Lung microvascular endothelial cell (primary cell): ENCODE measurements at regions not wholly inside any gene's neighbourhood (a gene's known extent, or its start where the extent isn't known, plus 50 kb on each side); places are given as distances from the start of the nearest gene placed in this dataset.

Experiments
- DNase-seq, 2 donors: peaks; one replicate each; pipeline versions ENCODE4 v3.0.0 to v3.0.0-alpha.2; 2010; ENCODE audit warnings: low read depth in 2 of 2

DNA sequence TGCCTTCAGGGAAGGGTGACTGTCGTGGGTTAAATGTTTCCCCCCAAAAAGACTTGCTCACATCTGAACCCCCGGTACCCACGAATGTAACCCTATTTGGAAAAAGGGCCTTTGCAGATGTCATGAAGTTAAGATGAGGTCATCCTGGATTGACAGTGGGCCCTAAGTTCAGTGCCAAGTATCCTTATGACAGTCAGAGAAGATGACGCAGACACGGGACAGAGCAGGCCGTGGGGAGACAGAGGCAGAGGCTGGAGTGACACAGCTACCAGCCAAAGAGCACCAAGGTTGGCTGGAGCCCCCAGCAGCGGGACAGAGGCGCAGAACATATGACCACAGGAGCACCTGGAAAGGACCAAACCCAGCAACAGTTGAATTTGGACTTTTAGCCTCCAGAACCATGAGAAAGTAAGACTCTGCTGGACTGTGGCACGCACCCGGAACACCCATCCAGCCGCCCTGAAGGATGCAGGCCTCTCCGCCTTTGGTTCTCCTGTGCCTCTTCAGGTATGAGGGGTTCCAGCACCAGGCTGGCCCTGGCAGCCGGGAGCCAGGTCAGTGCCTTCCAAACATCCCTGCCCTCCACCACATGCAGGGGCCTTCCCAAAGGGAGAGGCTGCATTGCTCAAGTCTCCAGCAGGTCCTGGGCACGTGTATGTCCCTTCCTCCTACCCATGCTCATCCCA, 104.0 kb downstream of the FOXL1 start:
- DNase-seq, result peak in 1 of 2 donors; percentile 17

DNA sequence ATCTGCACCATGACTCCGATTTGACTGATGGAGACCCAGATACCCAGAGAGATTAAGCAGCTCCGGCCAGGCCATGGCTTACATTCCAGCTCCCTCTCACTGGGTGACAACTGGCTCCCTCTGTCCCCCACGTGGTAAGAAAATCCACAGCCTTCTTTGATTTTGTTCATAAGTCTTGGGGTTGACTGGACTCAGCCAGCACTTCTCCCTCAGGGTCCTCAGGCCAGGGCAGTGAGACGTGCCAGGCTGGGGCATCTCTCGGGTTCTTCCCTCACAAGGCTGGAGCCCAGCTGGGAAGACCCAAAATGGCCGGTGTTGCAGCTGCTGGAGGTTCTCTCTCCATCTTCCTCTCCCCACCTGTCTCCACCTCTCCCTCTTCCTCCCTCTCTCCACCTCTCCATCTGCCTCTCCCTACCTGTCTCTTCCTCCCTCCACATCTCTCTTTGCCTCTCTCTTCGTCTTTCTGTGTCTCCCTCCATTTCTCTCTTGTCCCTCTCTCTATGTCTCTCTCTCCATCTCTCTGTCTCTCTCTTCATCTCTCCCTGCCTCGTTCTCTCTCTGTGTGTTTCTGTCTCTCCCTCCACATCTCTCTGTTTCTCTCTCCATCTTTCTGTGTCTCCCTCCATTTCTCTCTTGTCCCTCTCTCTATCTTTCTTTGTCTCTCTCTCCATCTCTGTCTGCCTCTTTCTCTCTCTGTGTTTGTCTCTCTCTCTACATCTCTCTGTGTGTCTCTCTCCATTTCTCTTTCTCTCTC, 105.3 kb downstream of the FOXL1 start:
- no peak for DNase-seq

DNA sequence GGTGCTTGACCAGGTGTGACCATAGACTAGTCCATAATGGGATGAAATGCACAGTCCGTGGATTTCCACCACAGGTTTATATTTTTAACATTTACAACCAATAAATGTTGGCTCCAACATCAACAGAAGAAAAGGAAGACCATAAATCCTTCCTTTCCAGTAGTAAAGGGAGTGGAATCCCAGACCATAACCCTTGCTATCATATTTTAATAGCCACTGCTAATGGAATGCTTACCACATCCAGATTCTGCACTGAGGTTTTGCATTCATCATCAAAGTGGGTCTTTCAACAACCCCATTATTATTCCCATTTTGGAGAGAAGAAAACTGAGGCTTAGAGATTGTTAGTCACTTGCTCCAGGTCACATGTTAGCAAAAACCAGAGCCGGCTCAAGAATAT, 106.7 kb downstream of the FOXL1 start:
- peak in 1 of 2 donors; percentile 39 for DNase-seq

DNA sequence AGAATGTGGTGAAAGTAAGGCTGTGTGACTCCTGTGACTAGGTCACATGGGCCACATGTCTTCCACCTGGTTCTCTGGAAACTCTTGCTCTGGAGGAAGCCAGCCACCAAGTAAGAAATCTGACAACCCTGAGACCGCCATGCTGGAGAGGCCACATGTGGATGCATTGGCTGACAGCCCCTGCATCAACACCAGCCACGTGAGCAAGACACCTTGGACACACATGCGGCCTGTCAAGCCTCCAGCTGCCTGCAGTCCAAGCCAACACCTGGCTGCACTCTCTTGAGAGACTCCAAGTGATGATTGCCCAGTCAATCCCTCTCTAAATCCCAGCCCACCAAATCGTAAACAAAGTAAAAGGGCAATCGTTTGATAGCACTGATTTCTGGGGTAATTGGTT, 112.6 kb downstream of the FOXL1 start:
- no peak for DNase-seq

DNA sequence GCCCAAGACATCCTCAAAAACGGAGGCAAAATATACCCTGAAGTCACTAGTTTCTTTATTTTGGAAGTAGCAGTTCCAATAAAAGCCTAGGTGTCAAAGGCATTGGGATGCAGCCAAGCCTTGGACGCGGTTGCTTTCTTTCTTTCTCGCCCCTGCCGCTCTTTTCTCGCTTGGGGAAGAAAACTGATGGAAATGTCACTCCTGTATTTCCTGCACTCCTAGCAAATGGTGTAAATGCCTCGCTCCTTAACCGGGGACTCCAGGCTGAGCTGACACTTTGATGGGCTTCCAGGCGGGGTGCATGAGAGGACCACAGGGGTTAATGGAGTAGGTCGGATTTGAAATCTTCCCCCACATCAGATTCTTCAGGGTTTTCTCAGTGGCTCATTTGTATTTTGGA, 114.1 kb downstream of the FOXL1 start:
- DNase-seq, result no peak

DNA sequence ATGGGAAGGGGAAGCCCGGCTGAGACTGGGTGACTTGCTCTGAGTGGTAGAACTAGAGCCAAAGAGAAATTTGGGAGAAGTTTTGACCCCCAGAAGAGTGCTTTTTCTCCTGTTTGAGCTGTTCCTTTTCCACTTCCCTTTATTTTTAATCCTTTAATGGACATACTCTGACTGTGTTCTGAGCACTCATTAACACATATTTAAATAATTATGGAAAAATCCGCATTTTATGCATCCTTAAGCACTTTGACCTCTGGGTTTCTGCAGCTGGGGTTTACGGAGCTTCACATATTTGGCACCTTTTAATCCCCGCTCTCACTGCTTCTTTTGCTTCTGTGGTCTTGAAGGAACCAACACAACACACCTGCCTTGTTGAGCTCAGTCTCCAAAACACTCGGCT, 114.7 kb downstream of the FOXL1 start:
- no peak for DNase-seq

DNA sequence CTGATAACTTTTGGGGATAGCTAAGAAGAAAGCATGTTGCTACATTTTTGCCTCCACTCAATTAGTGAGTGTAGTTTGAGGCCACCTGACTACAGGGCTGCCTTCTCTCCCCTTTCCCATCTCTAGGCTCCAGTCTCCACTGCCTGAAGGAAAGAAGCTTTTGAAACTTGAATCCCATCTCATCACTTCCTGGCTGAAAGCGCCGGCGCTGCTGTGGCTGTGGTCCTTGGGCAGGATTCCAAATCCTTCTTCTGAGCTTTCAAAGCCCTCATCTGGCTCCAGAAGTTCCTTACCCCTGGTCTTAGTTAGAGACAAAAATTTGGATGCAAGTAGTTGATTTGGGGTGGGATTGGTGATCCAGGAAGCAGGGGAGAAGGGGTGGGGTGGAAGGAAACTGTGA, 119.4 kb downstream of the FOXL1 start:
- DNase-seq, result peak in 1 of 2 donors; percentile 40

DNA sequence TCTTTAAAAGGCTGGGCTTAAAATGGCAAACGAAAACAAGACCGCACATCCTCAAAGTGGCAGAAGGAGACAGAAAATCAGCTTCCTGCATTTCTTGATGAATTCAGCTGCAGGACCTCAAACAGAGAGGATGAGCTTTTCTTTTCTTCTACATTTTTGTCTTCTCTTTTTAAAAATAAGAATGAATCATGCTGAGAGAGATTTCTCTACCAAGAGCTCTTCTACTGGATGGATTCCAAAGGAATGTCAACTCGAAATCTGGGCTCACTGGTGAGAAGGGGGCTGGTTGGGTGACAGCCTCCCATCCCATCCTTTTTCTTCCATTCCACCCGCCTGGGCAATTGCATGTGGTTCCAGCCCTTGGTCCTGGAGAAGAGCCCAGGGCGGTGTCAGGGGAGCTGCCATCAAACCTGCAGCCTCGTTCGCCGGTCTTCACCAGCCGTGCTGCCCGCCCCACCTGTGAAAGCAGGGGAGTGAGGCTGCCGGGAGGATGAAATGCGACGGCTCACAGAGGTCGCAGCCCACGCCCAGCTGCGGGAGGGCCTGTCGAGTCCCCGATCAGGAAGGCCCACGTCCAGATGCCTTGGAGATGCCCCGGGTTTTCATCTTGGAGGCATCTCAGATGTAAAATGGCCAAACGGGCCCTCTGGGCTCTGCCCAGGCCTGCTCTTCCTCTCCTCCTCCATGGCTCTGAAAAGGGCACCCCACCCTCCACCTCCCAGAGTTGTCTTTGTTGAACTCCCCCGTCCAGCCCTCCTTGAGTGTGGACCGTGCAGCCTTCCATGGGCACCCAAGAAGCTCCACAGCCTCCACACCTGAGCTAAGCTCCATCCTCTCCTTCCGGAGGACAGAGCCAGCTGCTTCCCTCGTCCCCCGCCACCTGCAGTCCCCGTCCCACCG, 121.9 kb downstream of the FOXL1 start:
- no peak for DNase-seq

DNA sequence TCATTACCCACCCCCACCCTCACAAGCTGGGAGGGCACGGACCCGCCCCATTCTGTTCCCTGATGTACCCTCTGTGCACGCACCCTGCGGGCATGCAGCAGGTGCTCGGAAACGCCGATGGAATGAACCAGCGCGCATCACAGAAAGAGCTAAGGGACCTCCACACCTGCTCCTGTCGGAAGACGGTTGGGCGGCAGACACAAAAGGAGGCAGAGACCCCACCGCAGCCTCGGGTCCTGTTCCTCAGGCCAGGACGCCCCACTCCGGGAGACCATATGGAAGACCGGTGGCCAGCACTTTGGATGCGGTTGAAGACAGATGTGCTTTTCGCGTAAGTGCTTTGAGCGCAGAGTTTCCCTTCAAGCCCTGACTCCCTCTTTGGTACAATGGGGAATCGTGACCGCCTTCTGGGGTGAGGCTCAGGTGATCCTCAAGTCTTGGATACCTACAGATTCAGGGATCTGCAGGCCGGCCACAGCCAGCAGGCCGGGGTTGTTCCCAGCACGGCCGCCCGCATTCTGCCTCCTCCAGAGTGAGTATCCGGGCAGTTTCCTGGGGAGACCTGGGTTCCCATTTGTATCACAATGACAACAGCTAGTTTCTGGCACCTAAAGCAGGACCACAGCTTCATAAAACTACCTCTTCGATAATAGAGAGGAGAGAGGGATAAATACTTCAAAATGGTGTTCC, 123.1 kb downstream of the FOXL1 start:
- DNase-seq, result no peak

DNA sequence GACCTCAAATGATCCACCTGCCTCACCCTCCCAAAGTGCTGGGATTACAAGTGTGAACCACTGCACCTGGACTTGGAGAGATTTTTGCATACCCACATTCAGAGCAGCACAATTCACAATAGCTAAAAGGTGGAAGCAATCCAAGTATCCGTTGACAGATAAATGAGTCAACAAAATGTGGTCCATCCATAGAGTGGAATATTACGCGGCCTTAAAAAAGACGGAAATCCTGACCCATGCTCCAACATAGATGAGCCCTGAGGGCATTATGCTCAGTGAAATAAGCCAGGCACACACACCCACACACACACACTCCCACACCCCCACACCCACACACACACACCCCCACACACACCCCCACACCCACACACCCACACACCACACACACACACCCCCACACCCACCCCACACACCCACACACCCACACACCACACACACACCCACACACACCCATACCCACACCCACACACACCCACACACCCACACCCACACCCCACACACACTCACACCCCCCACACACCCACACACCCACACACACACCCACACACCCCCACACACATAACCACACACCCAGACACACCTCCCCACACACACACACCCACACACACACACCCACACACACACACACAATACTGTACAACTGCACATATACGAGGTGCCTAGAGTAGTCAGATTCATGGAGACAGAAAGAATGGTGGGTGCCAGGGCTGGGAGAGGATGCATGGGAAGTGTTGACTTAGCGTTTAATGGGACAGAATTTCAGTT, 124.7 kb downstream of the FOXL1 start:
- DNase-seq, result no peak

DNA sequence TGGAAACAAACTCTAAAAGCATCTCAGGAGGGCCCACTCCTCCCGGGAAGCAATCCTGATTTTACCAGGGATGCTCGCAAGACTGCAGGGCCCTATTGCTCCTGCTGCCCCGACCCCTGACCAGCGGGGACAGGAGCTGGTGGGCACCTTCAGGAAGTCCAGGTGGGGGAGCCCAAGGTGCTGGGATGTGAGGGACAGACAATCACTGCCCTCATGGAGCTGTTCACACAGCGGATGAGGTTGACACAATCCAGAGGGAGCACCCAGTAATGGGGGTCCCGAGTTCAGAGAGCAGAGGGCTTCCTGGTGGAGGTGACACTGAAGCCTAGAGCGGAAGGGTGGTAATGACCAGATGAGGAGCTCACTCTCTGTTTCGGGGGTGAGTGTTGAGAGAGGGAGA, 126.2 kb downstream of the FOXL1 start:
- DNase-seq, result no peak

DNA sequence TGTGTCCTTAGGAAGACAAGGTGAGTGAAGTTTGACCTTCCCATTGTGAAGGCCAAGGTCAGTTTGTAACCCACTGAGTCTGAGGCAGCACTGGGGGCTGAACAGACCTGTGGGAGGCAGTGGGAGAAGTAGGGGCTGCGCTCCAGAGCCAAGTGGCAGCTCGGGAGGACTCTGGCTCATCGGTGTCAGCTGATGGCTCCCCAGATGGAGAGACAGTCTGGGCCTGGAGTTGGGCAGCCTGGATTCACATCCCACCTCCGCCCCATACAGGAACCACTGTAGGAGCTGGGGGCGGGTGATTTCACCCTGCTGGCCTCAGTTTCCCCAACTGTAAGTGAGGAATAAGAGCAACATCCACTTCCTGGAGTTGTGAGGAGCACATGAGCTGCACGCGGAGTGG, 128.4 kb downstream of the FOXL1 start:
- DNase-seq, result no peak

DNA sequence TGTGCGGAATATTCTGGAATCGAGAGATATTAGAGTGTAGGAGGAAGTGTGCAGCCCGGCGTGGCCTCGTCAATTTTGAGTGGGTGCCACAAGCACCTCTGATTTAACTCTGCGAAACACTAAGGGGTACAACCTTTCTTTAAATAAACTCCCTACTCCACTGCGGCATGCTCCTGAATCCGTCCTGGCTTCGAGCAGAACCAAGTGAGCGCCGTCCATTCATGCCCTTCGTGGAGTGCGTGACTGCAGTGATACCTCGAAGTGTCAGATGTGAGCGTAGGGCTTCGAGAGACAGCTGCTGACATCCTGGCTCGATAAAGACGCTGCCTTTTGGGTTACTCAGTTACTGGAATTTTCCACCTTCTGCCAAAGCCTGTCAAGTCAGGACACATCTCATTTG, 128.8 kb downstream of the FOXL1 start:
- no peak for DNase-seq

DNA sequence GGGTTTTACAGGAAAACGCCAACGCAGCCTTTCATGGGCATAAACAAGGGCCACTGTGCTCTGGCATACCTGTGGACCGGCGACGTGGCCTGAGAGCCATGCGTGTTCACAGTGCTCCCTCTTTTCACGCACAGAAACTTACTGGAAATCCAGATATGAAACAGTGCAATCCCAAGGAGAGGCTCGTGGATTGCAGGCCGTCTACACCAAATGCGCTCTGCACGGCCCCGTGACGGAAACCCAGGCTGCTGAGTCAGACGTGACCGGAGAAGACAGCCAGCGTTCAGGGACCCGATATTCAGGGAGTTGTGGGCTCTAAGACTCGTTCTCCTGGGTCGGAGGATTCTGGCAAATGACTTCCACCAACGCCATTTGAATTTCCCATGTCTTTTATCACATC, 129.2 kb downstream of the FOXL1 start:
- no peak for DNase-seq

DNA sequence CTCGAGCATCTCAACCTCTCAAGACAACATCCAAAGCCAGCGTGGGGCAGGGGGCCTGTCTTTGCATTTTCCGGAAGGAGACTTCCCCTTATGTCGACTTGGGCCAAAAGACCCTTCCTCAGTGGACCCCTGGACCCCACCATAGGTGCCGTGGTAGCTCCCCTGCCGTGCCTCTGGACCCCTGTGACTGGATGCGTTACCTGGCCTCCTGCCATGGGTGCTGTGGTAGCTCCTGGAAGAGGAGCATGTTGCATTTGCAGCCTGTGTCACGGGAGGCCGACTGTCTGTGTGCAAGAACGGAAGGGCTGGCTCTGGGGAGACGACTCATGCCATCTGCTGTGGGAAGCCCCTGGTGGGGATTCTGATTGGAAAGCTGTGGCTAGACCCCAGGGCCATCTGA, 130.1 kb downstream of the FOXL1 start:
- DNase-seq, result no peak

DNA sequence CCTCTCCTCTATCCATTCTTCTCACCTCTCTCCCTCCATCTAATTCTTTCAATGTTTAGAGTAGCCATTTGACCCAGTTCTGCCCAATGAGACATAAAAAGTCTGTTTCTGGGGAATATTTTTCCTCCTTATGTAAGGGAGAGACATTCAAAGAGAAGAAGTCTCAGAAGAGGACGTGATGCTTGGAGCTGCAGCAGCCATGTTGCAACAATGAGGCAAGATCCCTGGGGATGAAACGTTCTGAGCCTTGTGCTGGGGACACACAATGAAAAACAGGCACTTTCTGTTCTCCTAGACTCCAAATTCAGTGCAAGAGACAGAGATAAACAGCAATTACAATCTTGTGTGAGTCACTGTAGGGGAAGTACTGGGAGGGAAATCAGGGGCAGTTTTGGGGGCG, 130.8 kb downstream of the FOXL1 start:
- DNase-seq, result no peak

DNA sequence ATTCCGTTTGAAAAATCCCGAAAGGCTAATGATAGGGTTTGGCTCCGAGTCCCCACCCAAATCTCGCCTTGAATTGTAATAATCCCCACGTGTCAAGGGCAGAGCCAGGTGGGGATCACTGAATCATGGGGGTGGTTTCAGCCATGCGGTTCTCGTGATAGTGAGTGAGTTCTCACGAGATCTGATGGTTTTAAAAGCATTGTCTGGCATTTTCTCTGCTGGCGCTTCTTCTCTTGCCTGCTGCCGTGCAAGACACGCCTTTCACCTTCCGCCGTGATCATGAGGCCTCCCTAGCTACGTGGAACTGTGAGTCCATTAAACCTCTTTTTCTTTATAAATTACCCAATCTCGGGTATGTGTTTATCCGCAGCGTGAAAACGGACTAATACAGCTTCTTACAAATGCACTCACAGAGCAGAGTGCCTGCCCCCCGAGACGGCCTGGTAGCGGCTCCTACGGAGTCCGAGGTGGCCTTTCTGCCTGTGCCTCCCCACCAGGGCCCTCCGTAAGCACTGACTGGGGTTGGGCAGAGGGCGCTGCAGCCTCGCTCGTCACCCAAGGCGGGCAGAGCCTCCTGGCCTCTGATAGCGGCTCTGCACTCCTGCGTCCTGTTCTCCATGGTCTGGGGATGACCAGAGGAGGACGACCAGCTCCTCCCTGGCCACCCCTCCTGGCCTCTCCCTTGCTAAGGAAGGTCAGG, 131.7 kb downstream of the FOXL1 start:
- no peak for DNase-seq

DNA sequence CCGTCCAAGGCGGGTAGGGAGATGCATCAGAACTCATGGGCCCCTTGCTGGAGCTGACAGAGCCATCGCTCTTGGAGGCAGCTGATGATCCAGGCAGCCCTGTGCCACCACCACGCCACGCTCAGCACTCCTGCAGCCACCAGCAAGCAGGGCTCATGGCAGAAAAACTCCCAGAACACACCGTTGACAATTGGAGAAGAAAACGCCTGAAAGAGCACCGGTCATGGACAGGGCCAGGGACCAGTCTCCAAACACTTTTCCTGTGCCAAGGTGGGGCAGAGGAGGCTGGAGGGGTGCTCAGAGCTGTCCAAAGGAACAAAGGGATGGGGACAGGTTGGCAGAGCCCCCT, 132.2 kb downstream of the FOXL1 start:
- no peak for DNase-seq

DNA sequence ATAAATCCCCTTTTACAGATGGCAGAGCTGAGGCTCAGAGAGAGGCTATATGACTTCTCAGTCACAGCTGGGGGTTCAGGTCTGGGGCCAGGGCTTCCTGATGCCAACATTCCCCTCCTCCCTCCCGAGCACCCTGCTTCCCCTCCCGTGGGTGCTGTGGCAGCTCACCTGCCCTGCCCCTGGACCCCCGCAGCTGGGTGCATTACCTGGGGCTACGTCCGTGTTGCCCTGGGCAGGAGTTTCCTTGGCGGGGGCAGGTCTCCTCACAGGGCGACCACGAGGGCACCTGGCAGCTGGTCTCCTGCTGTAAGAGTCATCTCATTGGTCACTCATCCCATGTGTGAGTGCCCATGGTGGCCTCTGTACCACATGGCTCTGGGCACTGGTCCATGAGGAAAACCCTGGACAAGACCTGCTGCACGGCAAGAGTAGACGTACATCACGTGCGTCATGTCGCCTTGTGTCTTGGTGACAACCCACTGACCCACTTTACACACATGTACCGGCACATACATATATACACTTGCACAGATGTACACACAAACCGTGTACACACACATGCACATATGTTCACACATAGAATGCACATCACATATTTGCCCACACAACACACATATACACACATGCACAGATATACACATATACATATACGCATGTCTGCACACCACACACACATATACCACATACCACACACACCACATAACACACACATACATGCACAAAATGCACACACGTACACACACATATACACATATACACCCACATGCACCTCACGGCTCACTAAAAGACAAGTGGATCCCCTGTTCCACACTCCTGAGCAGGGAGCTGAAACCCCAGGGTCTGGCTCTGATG, 134.0 kb downstream of the FOXL1 start:
- no peak for DNase-seq
